Hypothalamus (tissue), 51 donors: ENCODE measurements at regions not wholly inside any gene's neighbourhood (a gene's known extent, or its start where the extent isn't known, plus 50 kb on each side); places are given as distances from the start of the nearest gene placed in this dataset.

Source experiments
- DNase-seq, 51 donors: peaks; one replicate each; lab custom pipeline; 2025; lab: John Stamatoyannopoulos, UW

GRCh38 chr2:240353086-240353798 lies 82.2 kb upstream of the GPC1 start:
- no peak for DNase-seq

- DNase-seq, result no peak
Observed at GRCh38 chr2:240353944-240354343, 81.5 kb upstream of the GPC1 start.

GRCh38 chr2:240355001-240355891 lies 80.2 kb upstream of the GPC1 start:
- DNase-seq, result no peak

- no peak for DNase-seq
Observed at GRCh38 chr2:240355962-240356361, 79.5 kb upstream of the GPC1 start.

- no peak for DNase-seq
Observed at GRCh38 chr2:240356700-240357640, 78.5 kb upstream of the GPC1 start.

- no peak for DNase-seq
Observed at GRCh38 chr2:240357641-240358012, 77.8 kb upstream of the GPC1 start.

GRCh38 chr2:240358080-240358479 lies 77.4 kb upstream of the GPC1 start:
- no peak for DNase-seq

GRCh38 chr2:240358821-240359397 lies 76.6 kb upstream of the GPC1 start:
- DNase-seq, result no peak

- DNase-seq, result no peak
Observed at GRCh38 chr2:240359695-240360094, 75.8 kb upstream of the GPC1 start.

- DNase-seq, result no peak
Observed at GRCh38 chr2:240360645-240361475, 74.6 kb upstream of the GPC1 start.

GRCh38 chr2:240362216-240362755 lies 73.2 kb upstream of the GPC1 start:
- no peak for DNase-seq

- DNase-seq, result no peak
Observed at GRCh38 chr2:240362826-240363745, 72.4 kb upstream of the GPC1 start.

GRCh38 chr2:240363746-240364581 lies 71.5 kb upstream of the GPC1 start:
- no peak for DNase-seq

GRCh38 chr2:240364582-240364960 lies 70.9 kb upstream of the GPC1 start:
- peak in 1 of 51 donors; percentile 20 for DNase-seq

- no peak for DNase-seq
Observed at GRCh38 chr2:240364961-240365775, 70.3 kb upstream of the GPC1 start.

GRCh38 chr2:240365971-240366471 lies 69.4 kb upstream of the GPC1 start:
- DNase-seq, result no peak
